ENCODE measurements at regions not wholly inside any gene's neighbourhood (a gene's known extent, or its start where the extent isn't known, plus 50 kb on each side); places are given as distances from the start of the nearest gene placed in this dataset.

- TF ChIP-seq ZFX (IDR thresholded peaks at IDR 0.05; ENCODE audit: borderline replicate concordance) (no peak), CTCF (IDR thresholded peaks at IDR 0.05) (no peak)
- H3K27ac ChIP-seq, result no peak overlapping the region
Measured at GRCh38 chr16:54623636-54624035, 307.0 kb upstream of the IRX5 start.

- H3K27ac ChIP-seq, result no peak overlapping the region
- no peak for TF ChIP-seq ZFX (IDR thresholded peaks at IDR 0.05; ENCODE audit: borderline replicate concordance)
- TF ChIP-seq CTCF (IDR thresholded peaks at IDR 0.05), result no peak
Measured at GRCh38 chr16:54620197-54620596, 310.5 kb upstream of the IRX5 start.

- TF ChIP-seq CTCF (IDR thresholded peaks at IDR 0.05) (no peak), ZFX (IDR thresholded peaks at IDR 0.05; ENCODE audit: borderline replicate concordance) (no peak)
- no peak overlapping the region for H3K27ac ChIP-seq
Measured at GRCh38 chr16:54616610-54617009, 314.1 kb upstream of the IRX5 start.

GRCh38 chr16:54605536-54606066 is 319.0 kb upstream of the IRX3 start:
- no peak overlapping the region for H3K27ac ChIP-seq
- no peak for TF ChIP-seq ZFX (IDR thresholded peaks at IDR 0.05; ENCODE audit: borderline replicate concordance)

- H3K27ac ChIP-seq, result no peak overlapping the region
- TF ChIP-seq CTCF (IDR thresholded peaks at IDR 0.05) (no peak), ZFX (IDR thresholded peaks at IDR 0.05; ENCODE audit: borderline replicate concordance) (no peak)
Measured at GRCh38 chr16:54602666-54603065, 316.1 kb upstream of the IRX3 start.

- H3K27ac ChIP-seq, result no peak overlapping the region
- TF ChIP-seq ZFX (IDR thresholded peaks at IDR 0.05; ENCODE audit: borderline replicate concordance), result no peak
- TF ChIP-seq CTCF (IDR thresholded peaks at IDR 0.05), result no peak
Measured at GRCh38 chr16:54597222-54597621, 310.6 kb upstream of the IRX3 start.

- no peak for TF ChIP-seq CTCF (IDR thresholded peaks at IDR 0.05)
- no peak for TF ChIP-seq ZFX (IDR thresholded peaks at IDR 0.05; ENCODE audit: borderline replicate concordance)
- H3K27ac ChIP-seq, result no peak overlapping the region
Measured at GRCh38 chr16:54595621-54596020, 309.0 kb upstream of the IRX3 start.
